EH (cell line): ENCODE measurements at regions not wholly inside any gene's neighbourhood (a gene's known extent, or its start where the extent isn't known, plus 50 kb on each side); places are given as distances from the start of the nearest gene placed in this dataset.

Experiments used
- DNase-seq: peaks from one replicate; pipeline ENCODE4 v3.0.0-alpha.2; 2015; ENCODE audit warnings: low read depth

- no peak for DNase-seq
Observed at GRCh38 chr10:78367751-78368150, 334.1 kb downstream of the RPS24 start.

GRCh38 chr10:78371136-78371535 lies 337.5 kb downstream of the RPS24 start:
- no peak for DNase-seq

GRCh38 chr10:78372806-78373205 lies 339.1 kb downstream of the RPS24 start:
- DNase-seq: no peak

- no peak for DNase-seq
Observed at GRCh38 chr10:78374331-78375028, 340.8 kb downstream of the RPS24 start.

GRCh38 chr10:78375854-78376785 lies 342.5 kb downstream of the RPS24 start:
- DNase-seq: no peak

- DNase-seq: peak; percentile 36
Observed at GRCh38 chr10:78377356-78377755, 343.7 kb downstream of the RPS24 start.

- DNase-seq: no peak
Observed at GRCh38 chr10:78378192-78378591, 344.5 kb downstream of the RPS24 start.

- DNase-seq: no peak
Observed at GRCh38 chr10:78381107-78381506, 347.4 kb downstream of the RPS24 start.

GRCh38 chr10:78382047-78382446 lies 348.4 kb downstream of the RPS24 start:
- DNase-seq: no peak

GRCh38 chr10:78382772-78383171 lies 349.1 kb downstream of the RPS24 start:
- no peak for DNase-seq

GRCh38 chr10:78383378-78384048 lies 349.9 kb downstream of the RPS24 start:
- peak; percentile 39 for DNase-seq

GRCh38 chr10:78384049-78384431 lies 350.4 kb downstream of the RPS24 start:
- DNase-seq: peak; percentile 19

GRCh38 chr10:78385599-78385998 lies 351.9 kb downstream of the RPS24 start:
- no peak for DNase-seq

- DNase-seq: no peak
Observed at GRCh38 chr10:78386509-78386908, 352.8 kb downstream of the RPS24 start.

- DNase-seq: no peak
Observed at GRCh38 chr10:78388331-78389050, 354.8 kb downstream of the RPS24 start.

- no peak for DNase-seq
Observed at GRCh38 chr10:78389419-78389818, 355.8 kb downstream of the RPS24 start.

GRCh38 chr10:78390051-78390450 lies 356.4 kb downstream of the RPS24 start:
- DNase-seq: no peak

GRCh38 chr10:78390817-78391216 lies 357.2 kb downstream of the RPS24 start:
- DNase-seq: no peak

GRCh38 chr10:78391585-78391984 lies 357.9 kb downstream of the RPS24 start:
- no peak for DNase-seq

- DNase-seq: no peak
Observed at GRCh38 chr10:78392197-78392596, 358.5 kb downstream of the RPS24 start.

GRCh38 chr10:78393094-78393493 lies 359.4 kb downstream of the RPS24 start:
- no peak for DNase-seq

GRCh38 chr10:78394047-78394446 lies 360.4 kb downstream of the RPS24 start:
- DNase-seq: no peak
